GM12865 (cell line): ENCODE measurements at regions not wholly inside any gene's neighbourhood (a gene's known extent, or its start where the extent isn't known, plus 50 kb on each side); places are given as distances from the start of the nearest gene placed in this dataset.
"Not testable (repeated sequence)": the region's sequence is repeated elsewhere in the genome, so short reads cannot be mapped to it uniquely, and the experiment has no call there.

Source experiments
- DNase-seq: peaks from one replicate; pipeline ENCODE4 v3.0.0; 2010; ENCODE audit warnings: low read depth
- H3K4me3 ChIP-seq: 2 replicates; pipeline ENCODE4 v1.5.1; 2011; ENCODE audit warnings: mild to moderate bottlenecking, low read depth, low read length, control low read depth
- CTCF ChIP-seq: IDR thresholded peaks from 2 replicates; pipeline ENCODE4 v1.5.1; 2011; ENCODE audit warnings: low read length, control low read depth, low read depth, inconsistent platforms; ENCODE audit not compliant: insufficient read depth; ENCODE audit errors: missing control alignments

- no peak for TF ChIP-seq CTCF
- DNase-seq, result no peak
- H3K4me3 ChIP-seq, result no peak overlapping the region
Observed at GRCh38 chr10:81179324-81179723, 641.6 kb downstream of the SH2D4B start.

DNA sequence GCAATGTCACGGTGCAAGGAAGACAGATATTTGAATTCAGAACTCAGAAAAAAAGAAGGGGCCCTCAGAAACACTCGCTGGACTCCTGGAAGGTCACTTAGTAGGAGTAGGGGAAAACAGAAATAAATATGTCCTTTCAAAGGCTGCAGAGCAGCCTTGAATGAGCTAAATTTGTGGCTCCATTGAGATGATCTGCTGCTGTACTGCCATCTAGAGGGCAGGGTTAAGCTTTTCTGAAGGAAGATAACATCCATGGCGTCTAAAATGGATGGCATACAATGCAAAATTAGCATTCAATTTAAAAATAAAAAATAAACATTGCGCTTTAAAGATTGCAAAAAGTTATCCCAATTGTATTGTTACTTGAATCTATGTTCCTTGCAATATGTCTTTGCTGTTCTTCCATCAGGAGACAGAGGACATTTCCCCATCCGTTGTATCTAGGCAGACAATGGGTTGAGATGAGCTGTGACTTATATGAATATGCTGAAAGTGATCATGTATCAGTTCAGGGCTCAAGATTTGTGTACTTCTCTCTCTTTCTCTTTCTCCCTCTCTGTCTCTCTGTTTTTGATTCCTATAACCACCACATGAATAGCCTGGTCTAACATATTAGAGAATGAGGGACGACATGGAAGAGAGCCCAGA, 642.2 kb downstream of the SH2D4B start:
- no peak overlapping the region for H3K4me3 ChIP-seq
- peak; percentile 68 for DNase-seq
- TF ChIP-seq CTCF, result peak; percentile 53

- TF ChIP-seq CTCF, result no peak
- no peak for DNase-seq
- H3K4me3 ChIP-seq, result no peak overlapping the region
Observed at GRCh38 chr10:81182296-81182695, 644.6 kb downstream of the SH2D4B start.

GRCh38 chr10:81192221-81192788, 654.6 kb downstream of the SH2D4B start:
- no peak overlapping the region for H3K4me3 ChIP-seq
- TF ChIP-seq CTCF, result no peak
- DNase-seq, result no peak

DNA sequence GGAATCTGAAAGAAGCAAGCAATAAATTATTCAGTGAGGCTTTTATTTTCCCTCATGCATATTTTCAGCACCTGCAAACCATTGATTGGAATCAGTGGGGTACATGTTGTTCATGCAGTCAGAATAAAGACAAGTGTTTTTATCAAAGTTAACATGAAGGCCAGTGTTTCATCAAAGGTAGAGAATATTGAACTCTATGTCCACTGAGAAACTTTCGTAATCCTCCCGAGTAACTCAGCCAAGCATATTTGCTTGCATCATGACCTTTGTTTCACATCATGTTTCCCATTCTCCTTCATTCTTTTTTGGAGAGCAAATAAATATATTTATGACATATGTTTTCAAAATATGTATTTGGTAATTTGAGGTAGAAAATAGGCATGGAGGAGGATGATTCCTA, 663.1 kb downstream of the SH2D4B start:
- no peak for DNase-seq
- H3K4me3 ChIP-seq, result no peak overlapping the region
- TF ChIP-seq CTCF, result no peak

- not testable (repeated sequence) for H3K4me3 ChIP-seq, DNase-seq
Observed at GRCh38 chr10:81207359-81207758, 667.6 kb upstream of the NRG3 start.

- H3K4me3 ChIP-seq, result no peak overlapping the region
Observed at GRCh38 chr10:81213370-81213769, 661.6 kb upstream of the NRG3 start.

More at GRCh38 chr10:81213370-81213769, 661.6 kb upstream of the NRG3 start:
- TF ChIP-seq CTCF, result no peak
- DNase-seq, result no peak
